ENCODE measurements at regions not wholly inside any gene's neighbourhood (a gene's known extent, or its start where the extent isn't known, plus 50 kb on each side); places are given as distances from the start of the nearest gene placed in this dataset.

GRCh38 chr1:101308935-101309333 is 72.1 kb downstream of the S1PR1 start:
- no peak for TF ChIP-seq CTCF (IDR thresholded peaks at IDR 0.05)
- TF ChIP-seq EZH2 (IDR thresholded peaks at IDR 0.05), result no peak

All from neural progenitor cell (in vitro differentiated cells).